Coronary artery (tissue), 2 donors: ENCODE measurements at regions not wholly inside any gene's neighbourhood (a gene's known extent, or its start where the extent isn't known, plus 50 kb on each side); places are given as distances from the start of the nearest gene placed in this dataset.

Experiments used
- DNase-seq: peaks from one replicate; pipeline ENCODE4 v3.0.0-alpha.2; 2017; ENCODE audit warnings: low spot score
- H3K27ac ChIP-seq, 2 donors: fragments of 200-600 bp; sonication (generic); one replicate each; pipeline ENCODE4 v1.5.1; 2016 to 2019
- H3K4me3 ChIP-seq: fragments of 200-600 bp; sonication (generic); 2 replicates; pipeline ENCODE4 v1.5.1; 2016; ENCODE audit warnings: mild to moderate bottlenecking, moderate library complexity
- TF ChIP-seq, protein P1 (sequence below): fragments of 200-600 bp; sonication (generic); IDR thresholded peaks from one replicate; pipeline ENCODE4 v1.5.1; 2019; ENCODE audit warnings: antibody characterized with exemption

DNA sequence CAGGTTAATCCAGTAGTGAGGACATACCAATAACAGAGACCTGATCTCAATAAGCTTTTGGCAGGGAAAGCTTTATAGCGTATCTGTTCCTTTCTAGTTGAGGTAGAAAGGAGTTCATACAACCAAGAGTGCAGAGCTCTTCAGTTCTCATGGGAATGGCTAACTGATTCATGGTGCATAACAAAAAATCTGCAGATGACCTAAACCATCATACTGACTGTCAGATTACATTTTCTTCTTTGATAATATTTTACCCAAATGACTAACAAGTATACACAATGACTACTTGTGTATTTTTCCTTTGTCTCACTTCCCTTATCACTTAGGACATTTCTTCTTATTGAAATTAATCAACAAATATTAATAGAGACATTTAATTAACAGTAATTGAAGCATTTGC is 140.0 kb upstream of the SERTAD2 start:
- no peak overlapping the region for H3K27ac ChIP-seq
- no peak overlapping the region for H3K4me3 ChIP-seq
- TF ChIP-seq, protein P1, sequence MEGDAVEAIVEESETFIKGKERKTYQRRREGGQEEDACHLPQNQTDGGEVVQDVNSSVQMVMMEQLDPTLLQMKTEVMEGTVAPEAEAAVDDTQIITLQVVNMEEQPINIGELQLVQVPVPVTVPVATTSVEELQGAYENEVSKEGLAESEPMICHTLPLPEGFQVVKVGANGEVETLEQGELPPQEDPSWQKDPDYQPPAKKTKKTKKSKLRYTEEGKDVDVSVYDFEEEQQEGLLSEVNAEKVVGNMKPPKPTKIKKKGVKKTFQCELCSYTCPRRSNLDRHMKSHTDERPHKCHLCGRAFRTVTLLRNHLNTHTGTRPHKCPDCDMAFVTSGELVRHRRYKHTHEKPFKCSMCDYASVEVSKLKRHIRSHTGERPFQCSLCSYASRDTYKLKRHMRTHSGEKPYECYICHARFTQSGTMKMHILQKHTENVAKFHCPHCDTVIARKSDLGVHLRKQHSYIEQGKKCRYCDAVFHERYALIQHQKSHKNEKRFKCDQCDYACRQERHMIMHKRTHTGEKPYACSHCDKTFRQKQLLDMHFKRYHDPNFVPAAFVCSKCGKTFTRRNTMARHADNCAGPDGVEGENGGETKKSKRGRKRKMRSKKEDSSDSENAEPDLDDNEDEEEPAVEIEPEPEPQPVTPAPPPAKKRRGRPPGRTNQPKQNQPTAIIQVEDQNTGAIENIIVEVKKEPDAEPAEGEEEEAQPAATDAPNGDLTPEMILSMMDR, result no peak
- no peak for DNase-seq

DNA sequence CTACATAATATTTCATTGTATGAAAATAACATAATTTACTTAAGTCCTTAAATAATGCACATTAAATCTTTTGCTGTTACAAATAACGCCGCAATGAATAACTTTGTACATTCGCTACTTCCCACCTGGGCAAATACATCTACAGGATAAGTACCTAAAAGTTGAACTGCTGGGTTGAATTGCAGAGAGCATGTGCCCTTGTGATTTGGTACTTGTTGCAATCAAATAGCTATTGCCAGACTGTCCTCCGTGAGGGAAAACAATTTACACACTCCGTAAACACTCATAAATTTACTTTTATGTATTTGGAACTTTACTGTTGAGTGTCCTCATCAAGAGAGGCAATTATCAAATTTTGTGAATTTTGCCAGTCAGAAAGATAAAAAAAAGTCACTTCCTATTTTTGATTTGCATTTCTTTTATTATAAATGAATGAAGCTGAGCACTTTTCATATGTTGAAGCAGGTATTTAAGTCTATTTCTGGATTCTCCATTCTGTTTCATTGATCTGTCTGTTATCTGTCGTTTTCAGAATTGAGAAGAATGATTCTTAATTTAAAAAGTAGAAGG is 140.8 kb upstream of the SERTAD2 start:
- TF ChIP-seq, protein P1, result no peak
- DNase-seq, result no peak
- no peak overlapping the region for H3K27ac ChIP-seq
- H3K4me3 ChIP-seq, result no peak overlapping the region

DNA sequence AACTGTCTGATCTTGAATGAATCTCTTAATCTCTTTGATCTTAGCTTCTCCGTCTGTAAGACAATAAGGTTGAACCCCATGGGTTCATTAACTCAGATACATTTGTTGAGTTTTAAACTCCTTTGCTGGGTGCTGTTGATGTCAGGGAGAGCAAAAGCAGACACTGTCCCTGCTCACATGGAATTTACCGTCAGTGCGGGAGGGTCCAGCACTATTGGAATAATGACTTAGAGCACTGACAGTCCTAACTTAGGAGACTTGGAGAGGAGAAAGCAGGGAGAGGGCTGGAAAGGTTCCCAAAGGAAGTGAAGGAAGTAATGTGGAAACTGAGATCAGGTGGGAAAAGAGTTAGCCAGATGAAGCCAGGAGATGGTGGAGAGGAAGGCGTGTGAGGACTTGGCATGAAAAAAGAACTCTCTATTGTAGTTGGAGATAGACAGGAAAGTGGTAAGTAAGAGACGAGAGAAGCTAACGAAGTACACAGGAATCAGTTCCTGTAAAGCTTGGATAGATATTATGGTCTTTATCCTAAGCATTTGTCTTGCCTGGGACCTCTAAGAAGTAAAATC is 141.4 kb upstream of the SERTAD2 start:
- TF ChIP-seq, protein P1, result no peak
- Histone ChIP-seq H3K4me3 (no peak overlapping the region), H3K27ac (no peak overlapping the region)
- DNase-seq, result no peak

DNA sequence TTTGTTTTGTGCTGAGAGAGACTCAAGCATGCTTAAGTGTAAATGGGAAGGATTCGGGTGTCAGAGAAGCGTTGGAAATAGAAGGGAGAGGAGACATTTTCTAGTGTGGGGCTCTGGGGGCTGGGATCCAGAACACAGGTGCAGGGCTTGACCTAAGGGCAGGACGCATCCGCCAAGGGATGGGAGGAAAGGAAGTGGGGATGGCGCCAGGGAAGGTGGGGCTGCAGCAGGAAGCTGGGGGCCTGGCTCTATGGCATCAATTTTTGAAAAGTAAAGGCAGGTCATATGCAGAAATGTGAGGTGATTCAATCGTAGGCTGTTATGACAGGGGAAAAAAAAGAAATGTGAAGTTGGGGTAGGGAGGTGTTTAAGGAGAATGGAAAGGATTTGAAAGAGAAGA is 143.2 kb upstream of the SERTAD2 start:
- TF ChIP-seq, protein P1, result no peak
- Histone ChIP-seq H3K4me3 (no peak overlapping the region), H3K27ac (no peak overlapping the region)
- no peak for DNase-seq

DNA sequence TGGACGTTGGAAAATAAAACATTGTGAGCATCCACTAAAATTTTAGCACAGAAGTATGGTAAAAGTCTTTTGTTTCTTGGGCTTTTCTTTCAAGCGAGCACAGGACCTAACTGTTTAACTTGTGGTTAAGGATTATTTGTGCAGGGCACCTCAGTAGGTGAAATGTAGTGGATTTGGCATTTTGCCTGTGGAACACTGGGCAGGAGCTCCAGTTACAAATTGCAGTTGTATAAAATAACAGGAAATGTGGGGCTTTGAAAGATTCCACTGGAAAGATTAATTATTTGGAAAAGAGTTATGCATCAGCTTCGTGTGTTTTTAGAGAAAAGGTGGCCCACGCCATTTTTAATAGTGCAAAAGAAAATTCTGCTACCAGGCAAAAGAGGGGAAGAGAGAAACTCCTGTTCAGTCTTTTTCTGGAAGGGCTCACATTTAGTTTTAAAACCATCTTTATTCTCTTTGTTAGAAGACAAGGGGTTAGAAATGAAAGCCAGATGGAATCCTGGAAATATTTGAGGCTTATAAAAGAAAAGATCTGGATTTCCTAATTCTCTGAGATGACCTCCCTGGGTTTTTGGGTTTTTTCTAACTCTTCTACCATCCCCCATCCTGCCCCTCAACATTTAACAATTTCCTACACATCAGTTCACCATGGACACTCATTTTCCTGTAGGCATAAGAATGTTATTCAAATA is 144.3 kb upstream of the SERTAD2 start:
- no peak for DNase-seq
- H3K27ac ChIP-seq, result no peak overlapping the region
- TF ChIP-seq, protein P1, result no peak
- no peak overlapping the region for H3K4me3 ChIP-seq

DNA sequence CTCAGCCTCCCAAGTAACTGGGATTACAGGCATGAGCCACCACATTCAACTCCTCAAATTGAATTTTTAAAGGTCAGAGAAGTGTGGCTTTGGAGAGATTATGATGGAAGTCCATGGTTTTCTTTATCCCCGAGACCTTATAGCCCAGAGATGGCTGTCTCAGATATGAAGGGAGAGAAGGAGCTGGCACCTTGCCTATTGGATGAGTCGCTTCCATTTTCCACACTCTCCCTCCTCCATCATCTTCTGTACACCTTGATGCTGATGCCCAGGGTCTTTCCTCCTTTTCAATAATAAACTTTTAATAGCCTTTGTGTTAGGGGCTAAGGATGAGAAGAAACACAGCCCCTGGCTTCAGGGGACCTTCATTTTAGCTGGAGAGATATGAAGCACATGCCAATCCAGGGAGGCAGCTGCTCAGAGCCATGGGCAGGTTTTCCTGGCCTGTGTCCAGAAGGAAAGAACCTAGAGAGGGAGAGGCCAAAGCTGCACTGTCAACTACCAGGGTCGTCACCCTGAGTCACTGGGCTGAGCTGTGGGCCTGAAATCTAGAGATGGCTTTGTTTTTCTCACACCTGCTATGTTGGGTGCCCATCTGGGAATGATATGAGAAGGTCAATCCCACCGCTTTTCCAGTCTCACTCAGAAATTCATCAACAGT is 146.0 kb upstream of the SERTAD2 start:
- TF ChIP-seq, protein P1, result no peak
- DNase-seq, result no peak
- H3K27ac ChIP-seq, result no peak overlapping the region
- H3K4me3 ChIP-seq, result no peak overlapping the region
